CD14-positive monocyte (primary cell): ENCODE measurements at regions not wholly inside any gene's neighbourhood (a gene's known extent, or its start where the extent isn't known, plus 50 kb on each side); places are given as distances from the start of the nearest gene placed in this dataset.
A peak's percentile ranks its signal among the peaks of the same experiment; 100 is the strongest.

Experiments used
- DNase-seq, 3 donors: peaks; one replicate each; pipeline ENCODE4 v3.0.0-alpha.2; 2011 to 2022
- H2AFZ ChIP-seq: 2 replicates; pipeline ENCODE4 v1.6.0; 2012; ENCODE audit warnings: mild to moderate bottlenecking, low read depth, low read length, inconsistent platforms; ENCODE audit not compliant: insufficient read depth, poor library complexity, severe bottlenecking
- H3K27ac ChIP-seq, 2 donors: 1 replicate in 1 of 2; 2 replicates in 1 of 2; pipeline ENCODE4 v1.5.1; 2012 to 2013; ENCODE audit warnings: low read length in 2 of 2, control low read depth in 1 of 2, inconsistent platforms in 1 of 2, low read depth in 1 of 2, mild to moderate bottlenecking in 1 of 2
- H3K27me3 ChIP-seq, 2 donors: one replicate each; pipeline versions ENCODE4 v1.6.0 to v1.6.1; 2011 to 2013; ENCODE audit warnings: low read length in 2 of 2; ENCODE audit not compliant: control insufficient read depth in 2 of 2, insufficient read depth in 2 of 2
- H3K36me3 ChIP-seq, 2 donors: replicated peaks in 1 of 2; 1 replicate in 1 of 2; 2 replicates in 1 of 2; pipeline versions ENCODE4 v1.5.1 to v1.6.1; 2012 to 2013; ENCODE audit warnings: low read length in 2 of 2, control low read depth in 1 of 2, inconsistent platforms in 1 of 2, mild to moderate bottlenecking in 1 of 2; ENCODE audit not compliant: insufficient read depth in 2 of 2, control insufficient read depth in 1 of 2
- H3K4me1 ChIP-seq, 2 donors: 1 replicate in 1 of 2; 2 replicates in 1 of 2; pipeline versions ENCODE4 v1.5.1 to v1.6.1; 2012 to 2013; ENCODE audit warnings: low read length in 2 of 2, control low read depth in 1 of 2, inconsistent platforms in 1 of 2, mild to moderate bottlenecking in 1 of 2, moderate library complexity in 1 of 2; ENCODE audit not compliant: insufficient read depth in 2 of 2, control insufficient read depth in 1 of 2
- H3K4me2 ChIP-seq: replicated peaks from 2 replicates; pipeline ENCODE3; 2012; ENCODE audit warnings: low read length, moderate library complexity, mild to moderate bottlenecking; ENCODE audit not compliant: poor library complexity, severe bottlenecking; ENCODE audit errors: extremely low read depth
- H3K4me3 ChIP-seq, 3 experiments: fragments of 200-600 bp in 1 of 3; sonication (generic) in 1 of 3; replicated peaks in 1 of 3; 1 replicate in 2 of 3; 2 replicates in 1 of 3; pipeline ENCODE4 v1.5.1; 2011 to 2013; ENCODE audit warnings: low read length in 3 of 3, mild to moderate bottlenecking in 3 of 3, control low read depth in 2 of 3, low read depth in 2 of 3, inconsistent platforms in 1 of 3, moderate library complexity in 1 of 3
- H3K79me2 ChIP-seq: 2 replicates; pipeline ENCODE4 v1.6.0; 2012; ENCODE audit warnings: mild to moderate bottlenecking, control low read depth, inconsistent platforms, low read length, moderate library complexity; ENCODE audit not compliant: insufficient read depth
- H3K9ac ChIP-seq: 2 replicates; pipeline ENCODE4 v1.6.0; 2017; ENCODE audit warnings: low read length, mild to moderate bottlenecking; ENCODE audit not compliant: insufficient read depth, poor library complexity, severe bottlenecking
- H3K9me3 ChIP-seq, 2 donors: replicated peaks in 1 of 2; 1 replicate in 1 of 2; 2 replicates in 1 of 2; pipeline versions ENCODE4 v1.5.1 to v1.6.1; 2012 to 2013; ENCODE audit warnings: low read length in 2 of 2, control low read depth in 1 of 2; ENCODE audit not compliant: control insufficient read depth in 1 of 2, insufficient read depth in 1 of 2
- H4K20me1 ChIP-seq: 2 replicates; pipeline ENCODE4 v1.6.0; 2012; ENCODE audit warnings: mild to moderate bottlenecking, low read length, control low read depth, moderate library complexity; ENCODE audit not compliant: insufficient read depth
- H3K27ac Mint-ChIP-seq, 7 donors: one replicate each; pipeline ENCODE4 v1.8.0; 2020; ENCODE audit warnings: mild to moderate bottlenecking in 7 of 7, mixed read lengths in 7 of 7, moderate library complexity in 6 of 7, inconsistent platforms in 2 of 7
- H3K27me3 Mint-ChIP-seq, 3 donors: one replicate each; pipeline ENCODE4 v1.8.0; 2021 to 2022; ENCODE audit warnings: low read depth in 3 of 3, mild to moderate bottlenecking in 3 of 3, mixed read lengths in 3 of 3, moderate library complexity in 3 of 3, inconsistent platforms in 1 of 3
- H3K36me3 Mint-ChIP-seq, 2 donors: one replicate each; pipeline ENCODE4 v1.8.0; 2020; ENCODE audit warnings: mixed read lengths in 2 of 2, inconsistent platforms in 1 of 2, mild to moderate bottlenecking in 1 of 2
- H3K4me1 Mint-ChIP-seq: one replicate; pipeline ENCODE4 v1.8.0; 2020; ENCODE audit warnings: mild to moderate bottlenecking, mixed read lengths
- H3K4me3 Mint-ChIP-seq, 2 donors: one replicate each; pipeline ENCODE4 v1.8.0; 2020; ENCODE audit warnings: mild to moderate bottlenecking in 2 of 2, mixed read lengths in 2 of 2, moderate library complexity in 1 of 2
- H3K9me3 Mint-ChIP-seq, 7 donors: one replicate each; pipeline ENCODE4 v1.8.0; 2020 to 2022; ENCODE audit warnings: mixed read lengths in 7 of 7, mild to moderate bottlenecking in 6 of 7, moderate library complexity in 6 of 7, inconsistent platforms in 2 of 7
- CTCF ChIP-seq: fragments of 200-600 bp; IDR thresholded peaks from one replicate; pipeline ENCODE4 v1.8.0; 2022; ENCODE audit warnings: antibody characterized with exemption, mild to moderate bottlenecking
- WGBS: methylation state at CpG from one replicate; pipeline ENCODE4 v1.1.5; 2013; ENCODE audit warnings: missing lambda C conversion rate; ENCODE audit not compliant: insufficient coverage; 5-methylcytosine and 5-hydroxymethylcytosine counted together
- intact Hi-C, 2 donors: fragments of 100-400 bp; cut with micrococcal nuclease; formaldehyde crosslinking; loops; one replicate each; pipeline versions ENCODE4 v1.15.0 to v1.15.1; 2023

- peaks cover 0 to 8% (median 1%) of the 10 kb centered on the region in 7 donors for H3K9me3 Mint-ChIP-seq
These were observed 308.6 kb upstream of the ZFHX3 start for GRCh38 chr16:73356401-73357079.

GRCh38 chr16:73355981-73356380, 308.1 kb upstream of the ZFHX3 start:
- H3K36me3 Mint-ChIP-seq: no peaks in the 10 kb centered on the region
- Histone ChIP-seq H3K4me2 (no peak overlapping the region), H3K9ac (no peak overlapping the region), H3K36me3 (no peaks in the 10 kb centered on the region), H3K9me3 (no peaks in the 10 kb centered on the region), H3K27ac (no peak overlapping the region), H4K20me1 (no peaks in the 10 kb centered on the region), H3K4me1 (no peaks in the 10 kb centered on the region), H3K4me3 (no peak overlapping the region), H3K79me2 (no peaks in the 10 kb centered on the region), H2AFZ (no peak overlapping the region), H3K27me3 (no peaks in the 10 kb centered on the region)
- H3K9me3 Mint-ChIP-seq: peaks cover 0 to 6% (median 1%) of the 10 kb centered on the region in 7 donors
- H3K4me3 Mint-ChIP-seq: no peak overlapping the region
- no peak for TF ChIP-seq CTCF
- peak overlapping the region in 1 of 7 donors; percentile 55 for H3K27ac Mint-ChIP-seq
- no peaks in the 10 kb centered on the region for H3K4me1 Mint-ChIP-seq
- DNase-seq: no peak
- H3K27me3 Mint-ChIP-seq: peaks cover 0 to 10% (median 5%) of the 10 kb centered on the region in 3 donors
- 98% methylated on average over 10 of the region's 10 CpGs for WGBS
- intact Hi-C loops: no loop called here

More at GRCh38 chr16:73356401-73357079, 308.6 kb upstream of the ZFHX3 start:
- DNase-seq: no peak
- Mint-ChIP-seq H3K27ac (no peak overlapping the region), H3K27me3 (peaks cover 0 to 10% (median 5%) of the 10 kb centered on the region in 3 donors), H3K4me1 (no peaks in the 10 kb centered on the region), H3K36me3 (no peaks in the 10 kb centered on the region), H3K4me3 (no peak overlapping the region)
- no peak for TF ChIP-seq CTCF
- Histone ChIP-seq H3K9me3 (no peaks in the 10 kb centered on the region), H3K27ac (no peak overlapping the region), H3K79me2 (no peaks in the 10 kb centered on the region), H2AFZ (no peak overlapping the region), H3K4me2 (no peak overlapping the region), H3K9ac (no peak overlapping the region), H3K27me3 (no peaks in the 10 kb centered on the region), H4K20me1 (no peaks in the 10 kb centered on the region), H3K4me3 (no peak overlapping the region), H3K36me3 (no peaks in the 10 kb centered on the region), H3K4me1 (no peaks in the 10 kb centered on the region)
- intact Hi-C loops: no loop called here
- 92% methylated on average over 6 of the region's 13 CpGs for WGBS
